ENCODE measurements at regions not wholly inside any gene's neighbourhood (a gene's known extent, or its start where the extent isn't known, plus 50 kb on each side); places are given as distances from the start of the nearest gene placed in this dataset.

GRCh38 chr13:44107357-44108121, 227.8 kb downstream of the LACC1 start:
- TF ChIP-seq POLR2AphosphoS5 (IDR thresholded peaks at IDR 0.05) = no peak
- TF ChIP-seq, protein P1, sequence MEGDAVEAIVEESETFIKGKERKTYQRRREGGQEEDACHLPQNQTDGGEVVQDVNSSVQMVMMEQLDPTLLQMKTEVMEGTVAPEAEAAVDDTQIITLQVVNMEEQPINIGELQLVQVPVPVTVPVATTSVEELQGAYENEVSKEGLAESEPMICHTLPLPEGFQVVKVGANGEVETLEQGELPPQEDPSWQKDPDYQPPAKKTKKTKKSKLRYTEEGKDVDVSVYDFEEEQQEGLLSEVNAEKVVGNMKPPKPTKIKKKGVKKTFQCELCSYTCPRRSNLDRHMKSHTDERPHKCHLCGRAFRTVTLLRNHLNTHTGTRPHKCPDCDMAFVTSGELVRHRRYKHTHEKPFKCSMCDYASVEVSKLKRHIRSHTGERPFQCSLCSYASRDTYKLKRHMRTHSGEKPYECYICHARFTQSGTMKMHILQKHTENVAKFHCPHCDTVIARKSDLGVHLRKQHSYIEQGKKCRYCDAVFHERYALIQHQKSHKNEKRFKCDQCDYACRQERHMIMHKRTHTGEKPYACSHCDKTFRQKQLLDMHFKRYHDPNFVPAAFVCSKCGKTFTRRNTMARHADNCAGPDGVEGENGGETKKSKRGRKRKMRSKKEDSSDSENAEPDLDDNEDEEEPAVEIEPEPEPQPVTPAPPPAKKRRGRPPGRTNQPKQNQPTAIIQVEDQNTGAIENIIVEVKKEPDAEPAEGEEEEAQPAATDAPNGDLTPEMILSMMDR (IDR thresholded peaks at IDR 0.05) = no peak
